ENCODE measurements at regions not wholly inside any gene's neighbourhood (a gene's known extent, or its start where the extent isn't known, plus 50 kb on each side); places are given as distances from the start of the nearest gene placed in this dataset.

- Histone ChIP-seq H3K36me3 (ENCODE audit: insufficient read depth, low read length) (no peaks in the 10 kb centered on the region), H3K9ac (ENCODE audit: insufficient read length) (no peak overlapping the region), H3K27ac (no peak overlapping the region), H3K9me3 (ENCODE audit: low read depth, low read length) (no peaks in the 10 kb centered on the region), H3K4me3 (no peak overlapping the region)
- DNase-seq (ENCODE audit: low read depth, low spot score), result no peak
- TF ChIP-seq POLR2AphosphoS5 (IDR thresholded peaks at IDR 0.05; ENCODE audit: borderline replicate concordance, low read depth, low read length) (no peak), FOXP2 (optimal IDR thresholded peaks at IDR 0.05; ENCODE audit: control extremely low read depth, extremely low read length, insufficient read depth) (no peak), EZH2 (IDR thresholded peaks at IDR 0.05) (no peak)
Measured at GRCh38 chr6:23327621-23328020, 758.3 kb downstream of the HDGFL1 start.

- no peak overlapping the region for H3K9ac ChIP-seq (ENCODE audit: insufficient read length)
- no peak overlapping the region for H3K27ac ChIP-seq
- H3K36me3 ChIP-seq (ENCODE audit: insufficient read depth, low read length), result no peaks in the 10 kb centered on the region
- H3K4me3 ChIP-seq, result no peak overlapping the region
- TF ChIP-seq FOXP2 (optimal IDR thresholded peaks at IDR 0.05; ENCODE audit: control extremely low read depth, extremely low read length, insufficient read depth) (no peak), POLR2AphosphoS5 (IDR thresholded peaks at IDR 0.05; ENCODE audit: borderline replicate concordance, low read depth, low read length) (no peak), EZH2 (IDR thresholded peaks at IDR 0.05) (no peak)
- DNase-seq (ENCODE audit: low read depth, low spot score), result no peak
- no peaks in the 10 kb centered on the region for H3K9me3 ChIP-seq (ENCODE audit: low read depth, low read length)
Measured at GRCh38 chr6:23329086-23329485, 759.7 kb downstream of the HDGFL1 start.

- no peaks in the 10 kb centered on the region for H3K9me3 ChIP-seq (ENCODE audit: low read depth, low read length)
- no peak overlapping the region for H3K27ac ChIP-seq
- TF ChIP-seq FOXP2 (optimal IDR thresholded peaks at IDR 0.05; ENCODE audit: control extremely low read depth, extremely low read length, insufficient read depth) (no peak), EZH2 (IDR thresholded peaks at IDR 0.05) (no peak), POLR2AphosphoS5 (IDR thresholded peaks at IDR 0.05; ENCODE audit: borderline replicate concordance, low read depth, low read length) (no peak)
- no peak overlapping the region for H3K9ac ChIP-seq (ENCODE audit: insufficient read length)
- H3K4me3 ChIP-seq, result no peak overlapping the region
- no peak for DNase-seq (ENCODE audit: low read depth, low spot score)
- H3K36me3 ChIP-seq (ENCODE audit: insufficient read depth, low read length), result no peaks in the 10 kb centered on the region
Measured at GRCh38 chr6:23330632-23331031, 761.3 kb downstream of the HDGFL1 start.

GRCh38 chr6:23334360-23334759, 765.0 kb downstream of the HDGFL1 start:
- Histone ChIP-seq H3K27ac (no peak overlapping the region), H3K9ac (ENCODE audit: insufficient read length) (no peak overlapping the region), H3K9me3 (ENCODE audit: low read depth, low read length) (no peaks in the 10 kb centered on the region), H3K36me3 (ENCODE audit: insufficient read depth, low read length) (no peaks in the 10 kb centered on the region), H3K4me3 (no peak overlapping the region)
- no peak for DNase-seq (ENCODE audit: low read depth, low spot score)
- TF ChIP-seq EZH2 (IDR thresholded peaks at IDR 0.05) (no peak), FOXP2 (optimal IDR thresholded peaks at IDR 0.05; ENCODE audit: control extremely low read depth, extremely low read length, insufficient read depth) (no peak), POLR2AphosphoS5 (IDR thresholded peaks at IDR 0.05; ENCODE audit: borderline replicate concordance, low read depth, low read length) (no peak)

GRCh38 chr6:23335894-23336293, 766.5 kb downstream of the HDGFL1 start:
- TF ChIP-seq EZH2 (IDR thresholded peaks at IDR 0.05) (no peak), POLR2AphosphoS5 (IDR thresholded peaks at IDR 0.05; ENCODE audit: borderline replicate concordance, low read depth, low read length) (no peak), FOXP2 (optimal IDR thresholded peaks at IDR 0.05; ENCODE audit: control extremely low read depth, extremely low read length, insufficient read depth) (no peak)
- no peaks in the 10 kb centered on the region for H3K9me3 ChIP-seq (ENCODE audit: low read depth, low read length)
- no peak overlapping the region for H3K27ac ChIP-seq
- DNase-seq (ENCODE audit: low read depth, low spot score), result no peak
- H3K9ac ChIP-seq (ENCODE audit: insufficient read length), result no peak overlapping the region
- no peak overlapping the region for H3K4me3 ChIP-seq
- H3K36me3 ChIP-seq (ENCODE audit: insufficient read depth, low read length), result no peaks in the 10 kb centered on the region

GRCh38 chr6:23339268-23339667, 769.9 kb downstream of the HDGFL1 start:
- H3K4me3 ChIP-seq, result no peak overlapping the region

GRCh38 chr6:23340271-23340670, 770.9 kb downstream of the HDGFL1 start:
- Histone ChIP-seq H3K27ac (no peak overlapping the region), H3K9ac (ENCODE audit: insufficient read length) (no peak overlapping the region), H3K9me3 (ENCODE audit: low read depth, low read length) (no peaks in the 10 kb centered on the region), H3K36me3 (ENCODE audit: insufficient read depth, low read length) (no peaks in the 10 kb centered on the region), H3K4me3 (no peak overlapping the region)
- DNase-seq (ENCODE audit: low read depth, low spot score), result no peak
- no peak for TF ChIP-seq POLR2AphosphoS5 (IDR thresholded peaks at IDR 0.05; ENCODE audit: borderline replicate concordance, low read depth, low read length)
- TF ChIP-seq EZH2 (IDR thresholded peaks at IDR 0.05), result no peak
- TF ChIP-seq FOXP2 (optimal IDR thresholded peaks at IDR 0.05; ENCODE audit: control extremely low read depth, extremely low read length, insufficient read depth), result no peak

More at GRCh38 chr6:23339268-23339667, 769.9 kb downstream of the HDGFL1 start:
- Histone ChIP-seq H3K36me3 (ENCODE audit: insufficient read depth, low read length) (no peaks in the 10 kb centered on the region), H3K9me3 (ENCODE audit: low read depth, low read length) (no peaks in the 10 kb centered on the region), H3K27ac (no peak overlapping the region), H3K9ac (ENCODE audit: insufficient read length) (no peak overlapping the region)
- no peak for DNase-seq (ENCODE audit: low read depth, low spot score)
- no peak for TF ChIP-seq EZH2 (IDR thresholded peaks at IDR 0.05)

- no peaks in the 10 kb centered on the region for H3K9me3 ChIP-seq (ENCODE audit: low read depth, low read length)
- no peaks in the 10 kb centered on the region for H3K36me3 ChIP-seq (ENCODE audit: insufficient read depth, low read length)
- H3K4me3 ChIP-seq, result no peak overlapping the region
- H3K9ac ChIP-seq (ENCODE audit: insufficient read length), result no peak overlapping the region
- TF ChIP-seq POLR2AphosphoS5 (IDR thresholded peaks at IDR 0.05; ENCODE audit: borderline replicate concordance, low read depth, low read length) (no peak), EZH2 (IDR thresholded peaks at IDR 0.05) (no peak), FOXP2 (optimal IDR thresholded peaks at IDR 0.05; ENCODE audit: control extremely low read depth, extremely low read length, insufficient read depth) (no peak)
- DNase-seq (ENCODE audit: low read depth, low spot score), result no peak
- no peak overlapping the region for H3K27ac ChIP-seq
Measured at GRCh38 chr6:23343610-23344306, 774.4 kb downstream of the HDGFL1 start.

GRCh38 chr6:23348185-23348584, 777.8 kb upstream of the NRSN1 start:
- no peak for DNase-seq (ENCODE audit: low read depth, low spot score)
- Histone ChIP-seq H3K9me3 (ENCODE audit: low read depth, low read length) (no peaks in the 10 kb centered on the region), H3K36me3 (ENCODE audit: insufficient read depth, low read length) (no peaks in the 10 kb centered on the region), H3K4me3 (no peak overlapping the region), H3K27ac (no peak overlapping the region), H3K9ac (ENCODE audit: insufficient read length) (no peak overlapping the region)
- TF ChIP-seq FOXP2 (optimal IDR thresholded peaks at IDR 0.05; ENCODE audit: control extremely low read depth, extremely low read length, insufficient read depth) (no peak), POLR2AphosphoS5 (IDR thresholded peaks at IDR 0.05; ENCODE audit: borderline replicate concordance, low read depth, low read length) (no peak), EZH2 (IDR thresholded peaks at IDR 0.05) (no peak)
